K562 (cell line): ENCODE measurements at regions not wholly inside any gene's neighbourhood (a gene's known extent, or its start where the extent isn't known, plus 50 kb on each side); places are given as distances from the start of the nearest gene placed in this dataset.

ENCODE experiments used
- ERF ChIP-seq: fragments of 450-650 bp; formaldehyde crosslinking; IDR thresholded peaks from 2 replicates; pipeline ENCODE4 v1.4.0; 2020; ENCODE audit warnings: mild to moderate bottlenecking, mixed read lengths
- IRF9 ChIP-seq: fragments of 450-650 bp; IDR thresholded peaks from 2 replicates; pipeline ENCODE4 v1.6.1; 2016; ENCODE audit warnings: missing biosample characterization, missing genetic modification characterization
- NFIC ChIP-seq: fragments of 450-650 bp; IDR thresholded peaks from 2 replicates; pipeline ENCODE4 v1.6.1; 2017; ENCODE audit warnings: mild to moderate bottlenecking, inconsistent platforms
- SNRNP70 ChIP-seq: fragments of 200-400 bp; formaldehyde crosslinking; optimal IDR thresholded peaks from 2 replicates; pipeline ENCODE3; 2017; ENCODE audit warnings: low read depth, low read length
- TSHZ1 ChIP-seq: fragments of 250-450 bp; sonication (Bioruptor Pico); IDR thresholded peaks from 2 replicates; pipeline ENCODE4 v1.4.0; 2020; ENCODE audit warnings: mild to moderate bottlenecking, moderate library complexity
- YY1 ChIP-seq, 3 experiments: IDR thresholded peaks; 2 replicates each; pipeline ENCODE4 v1.6.1; 2011; ENCODE audit warnings: low read length in 2 of 3, mild to moderate bottlenecking in 2 of 3, moderate library complexity in 2 of 3, borderline replicate concordance in 1 of 3, control low read depth in 1 of 3, low read depth in 1 of 3; ENCODE audit not compliant: insufficient read depth in 3 of 3, insufficient replicate concordance in 2 of 3, control insufficient read depth in 1 of 3, insufficient read length in 1 of 3; ENCODE audit errors: extremely low read depth in 1 of 3
- ZBTB34 ChIP-seq: fragments of 250-450 bp; sonication (Bioruptor Pico); IDR thresholded peaks from 2 replicates; pipeline ENCODE4 v1.8.0; 2021; ENCODE audit warnings: mild to moderate bottlenecking, moderate library complexity
- ZBTB7A ChIP-seq: IDR thresholded peaks from 2 replicates; pipeline ENCODE4 v1.6.1; 2011; ENCODE audit warnings: low read depth, mild to moderate bottlenecking, low read length, moderate library complexity, borderline replicate concordance; ENCODE audit not compliant: control insufficient read depth
- TF ChIP-seq, protein P1 (sequence below): fragments of 200-600 bp; sonication (generic); IDR thresholded peaks from one replicate; pipeline ENCODE4 v1.6.1; 2012; ENCODE audit warnings: mild to moderate bottlenecking, low read depth, low read length, inconsistent platforms
- TF ChIP-seq, protein P2 (sequence below), 3 experiments: IDR thresholded peaks in 2 of 3; conservative IDR thresholded peaks in 1 of 3; 2 replicates each; pipeline ENCODE4 v1.5.1; 2011 to 2012; ENCODE audit warnings: low read length in 3 of 3, mild to moderate bottlenecking in 3 of 3, control low read depth in 2 of 3, improper control_type of control experiment in 1 of 3, inconsistent platforms in 1 of 3, low read depth in 1 of 3, mixed read lengths in 1 of 3, moderate library complexity in 1 of 3; ENCODE audit not compliant: insufficient read depth in 2 of 3

GRCh38 chr7:135842446-135843179 is 94.0 kb upstream of the FAM180A start:
- TF ChIP-seq NFIC (no peak), IRF9 (tag) (no peak), ZBTB34 (CRISPR knock-in tag) (no peak), SNRNP70 (no peak), YY1 (IDR thresholded peaks at IDR 0.05; ENCODE audit: borderline replicate concordance in 1 of 3, control insufficient read depth in 1 of 3, extremely low read depth in 1 of 3, insufficient read depth in 3 of 3, insufficient read length in 1 of 3, insufficient replicate concordance in 2 of 3, low read depth in 1 of 3, low read length in 2 of 3) (no peak), ERF (no peak), ZBTB7A (no peak), TSHZ1 (CRISPR knock-in tag) (no peak)
- TF ChIP-seq, protein P1, sequence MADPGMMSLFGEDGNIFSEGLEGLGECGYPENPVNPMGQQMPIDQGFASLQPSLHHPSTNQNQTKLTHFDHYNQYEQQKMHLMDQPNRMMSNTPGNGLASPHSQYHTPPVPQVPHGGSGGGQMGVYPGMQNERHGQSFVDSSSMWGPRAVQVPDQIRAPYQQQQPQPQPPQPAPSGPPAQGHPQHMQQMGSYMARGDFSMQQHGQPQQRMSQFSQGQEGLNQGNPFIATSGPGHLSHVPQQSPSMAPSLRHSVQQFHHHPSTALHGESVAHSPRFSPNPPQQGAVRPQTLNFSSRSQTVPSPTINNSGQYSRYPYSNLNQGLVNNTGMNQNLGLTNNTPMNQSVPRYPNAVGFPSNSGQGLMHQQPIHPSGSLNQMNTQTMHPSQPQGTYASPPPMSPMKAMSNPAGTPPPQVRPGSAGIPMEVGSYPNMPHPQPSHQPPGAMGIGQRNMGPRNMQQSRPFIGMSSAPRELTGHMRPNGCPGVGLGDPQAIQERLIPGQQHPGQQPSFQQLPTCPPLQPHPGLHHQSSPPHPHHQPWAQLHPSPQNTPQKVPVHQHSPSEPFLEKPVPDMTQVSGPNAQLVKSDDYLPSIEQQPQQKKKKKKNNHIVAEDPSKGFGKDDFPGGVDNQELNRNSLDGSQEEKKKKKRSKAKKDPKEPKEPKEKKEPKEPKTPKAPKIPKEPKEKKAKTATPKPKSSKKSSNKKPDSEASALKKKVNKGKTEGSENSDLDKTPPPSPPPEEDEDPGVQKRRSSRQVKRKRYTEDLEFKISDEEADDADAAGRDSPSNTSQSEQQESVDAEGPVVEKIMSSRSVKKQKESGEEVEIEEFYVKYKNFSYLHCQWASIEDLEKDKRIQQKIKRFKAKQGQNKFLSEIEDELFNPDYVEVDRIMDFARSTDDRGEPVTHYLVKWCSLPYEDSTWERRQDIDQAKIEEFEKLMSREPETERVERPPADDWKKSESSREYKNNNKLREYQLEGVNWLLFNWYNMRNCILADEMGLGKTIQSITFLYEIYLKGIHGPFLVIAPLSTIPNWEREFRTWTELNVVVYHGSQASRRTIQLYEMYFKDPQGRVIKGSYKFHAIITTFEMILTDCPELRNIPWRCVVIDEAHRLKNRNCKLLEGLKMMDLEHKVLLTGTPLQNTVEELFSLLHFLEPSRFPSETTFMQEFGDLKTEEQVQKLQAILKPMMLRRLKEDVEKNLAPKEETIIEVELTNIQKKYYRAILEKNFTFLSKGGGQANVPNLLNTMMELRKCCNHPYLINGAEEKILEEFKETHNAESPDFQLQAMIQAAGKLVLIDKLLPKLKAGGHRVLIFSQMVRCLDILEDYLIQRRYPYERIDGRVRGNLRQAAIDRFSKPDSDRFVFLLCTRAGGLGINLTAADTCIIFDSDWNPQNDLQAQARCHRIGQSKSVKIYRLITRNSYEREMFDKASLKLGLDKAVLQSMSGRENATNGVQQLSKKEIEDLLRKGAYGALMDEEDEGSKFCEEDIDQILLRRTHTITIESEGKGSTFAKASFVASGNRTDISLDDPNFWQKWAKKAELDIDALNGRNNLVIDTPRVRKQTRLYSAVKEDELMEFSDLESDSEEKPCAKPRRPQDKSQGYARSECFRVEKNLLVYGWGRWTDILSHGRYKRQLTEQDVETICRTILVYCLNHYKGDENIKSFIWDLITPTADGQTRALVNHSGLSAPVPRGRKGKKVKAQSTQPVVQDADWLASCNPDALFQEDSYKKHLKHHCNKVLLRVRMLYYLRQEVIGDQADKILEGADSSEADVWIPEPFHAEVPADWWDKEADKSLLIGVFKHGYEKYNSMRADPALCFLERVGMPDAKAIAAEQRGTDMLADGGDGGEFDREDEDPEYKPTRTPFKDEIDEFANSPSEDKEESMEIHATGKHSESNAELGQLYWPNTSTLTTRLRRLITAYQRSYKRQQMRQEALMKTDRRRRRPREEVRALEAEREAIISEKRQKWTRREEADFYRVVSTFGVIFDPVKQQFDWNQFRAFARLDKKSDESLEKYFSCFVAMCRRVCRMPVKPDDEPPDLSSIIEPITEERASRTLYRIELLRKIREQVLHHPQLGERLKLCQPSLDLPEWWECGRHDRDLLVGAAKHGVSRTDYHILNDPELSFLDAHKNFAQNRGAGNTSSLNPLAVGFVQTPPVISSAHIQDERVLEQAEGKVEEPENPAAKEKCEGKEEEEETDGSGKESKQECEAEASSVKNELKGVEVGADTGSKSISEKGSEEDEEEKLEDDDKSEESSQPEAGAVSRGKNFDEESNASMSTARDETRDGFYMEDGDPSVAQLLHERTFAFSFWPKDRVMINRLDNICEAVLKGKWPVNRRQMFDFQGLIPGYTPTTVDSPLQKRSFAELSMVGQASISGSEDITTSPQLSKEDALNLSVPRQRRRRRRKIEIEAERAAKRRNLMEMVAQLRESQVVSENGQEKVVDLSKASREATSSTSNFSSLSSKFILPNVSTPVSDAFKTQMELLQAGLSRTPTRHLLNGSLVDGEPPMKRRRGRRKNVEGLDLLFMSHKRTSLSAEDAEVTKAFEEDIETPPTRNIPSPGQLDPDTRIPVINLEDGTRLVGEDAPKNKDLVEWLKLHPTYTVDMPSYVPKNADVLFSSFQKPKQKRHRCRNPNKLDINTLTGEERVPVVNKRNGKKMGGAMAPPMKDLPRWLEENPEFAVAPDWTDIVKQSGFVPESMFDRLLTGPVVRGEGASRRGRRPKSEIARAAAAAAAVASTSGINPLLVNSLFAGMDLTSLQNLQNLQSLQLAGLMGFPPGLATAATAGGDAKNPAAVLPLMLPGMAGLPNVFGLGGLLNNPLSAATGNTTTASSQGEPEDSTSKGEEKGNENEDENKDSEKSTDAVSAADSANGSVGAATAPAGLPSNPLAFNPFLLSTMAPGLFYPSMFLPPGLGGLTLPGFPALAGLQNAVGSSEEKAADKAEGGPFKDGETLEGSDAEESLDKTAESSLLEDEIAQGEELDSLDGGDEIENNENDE: no peak
- TF ChIP-seq, protein P2, sequence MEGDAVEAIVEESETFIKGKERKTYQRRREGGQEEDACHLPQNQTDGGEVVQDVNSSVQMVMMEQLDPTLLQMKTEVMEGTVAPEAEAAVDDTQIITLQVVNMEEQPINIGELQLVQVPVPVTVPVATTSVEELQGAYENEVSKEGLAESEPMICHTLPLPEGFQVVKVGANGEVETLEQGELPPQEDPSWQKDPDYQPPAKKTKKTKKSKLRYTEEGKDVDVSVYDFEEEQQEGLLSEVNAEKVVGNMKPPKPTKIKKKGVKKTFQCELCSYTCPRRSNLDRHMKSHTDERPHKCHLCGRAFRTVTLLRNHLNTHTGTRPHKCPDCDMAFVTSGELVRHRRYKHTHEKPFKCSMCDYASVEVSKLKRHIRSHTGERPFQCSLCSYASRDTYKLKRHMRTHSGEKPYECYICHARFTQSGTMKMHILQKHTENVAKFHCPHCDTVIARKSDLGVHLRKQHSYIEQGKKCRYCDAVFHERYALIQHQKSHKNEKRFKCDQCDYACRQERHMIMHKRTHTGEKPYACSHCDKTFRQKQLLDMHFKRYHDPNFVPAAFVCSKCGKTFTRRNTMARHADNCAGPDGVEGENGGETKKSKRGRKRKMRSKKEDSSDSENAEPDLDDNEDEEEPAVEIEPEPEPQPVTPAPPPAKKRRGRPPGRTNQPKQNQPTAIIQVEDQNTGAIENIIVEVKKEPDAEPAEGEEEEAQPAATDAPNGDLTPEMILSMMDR (IDR thresholded peaks at IDR 0.05 in 2 of 3, conservative IDR thresholded peaks at IDR 0.05 in 1 of 3; ENCODE audit: insufficient read depth in 2 of 3, low read depth in 1 of 3, low read length in 3 of 3): no peak
